Mucosa of stomach (tissue), 1 donor: ENCODE measurements at regions not wholly inside any gene's neighbourhood (a gene's known extent, or its start where the extent isn't known, plus 50 kb on each side); places are given as distances from the start of the nearest gene placed in this dataset.

Experiments used
- H3K27me3 ChIP-seq: one replicate; pipeline ENCODE4 v1.7.0; 2013; ENCODE audit warnings: mild to moderate bottlenecking, low read length; ENCODE audit not compliant: control insufficient read depth, insufficient read depth
- H3K36me3 ChIP-seq: one replicate; pipeline ENCODE4 v1.7.0; 2013; ENCODE audit warnings: low read length; ENCODE audit not compliant: control insufficient read depth, insufficient read depth
- H3K4me1 ChIP-seq: one replicate; pipeline ENCODE4 v1.7.0; 2013; ENCODE audit warnings: mild to moderate bottlenecking, low read length; ENCODE audit not compliant: control insufficient read depth, insufficient read depth
- H3K4me3 ChIP-seq: one replicate; pipeline ENCODE4 v1.7.0; 2013; ENCODE audit warnings: low read length
- H3K9ac ChIP-seq: one replicate; pipeline ENCODE4 v1.7.0; 2013; ENCODE audit warnings: mild to moderate bottlenecking, low read length, moderate library complexity
- H3K9me3 ChIP-seq: one replicate; pipeline ENCODE4 v1.7.0; 2013; ENCODE audit warnings: mild to moderate bottlenecking, low read length, moderate library complexity; ENCODE audit not compliant: control insufficient read depth
- donor health status: Pancreatic carcinoma.

DNA sequence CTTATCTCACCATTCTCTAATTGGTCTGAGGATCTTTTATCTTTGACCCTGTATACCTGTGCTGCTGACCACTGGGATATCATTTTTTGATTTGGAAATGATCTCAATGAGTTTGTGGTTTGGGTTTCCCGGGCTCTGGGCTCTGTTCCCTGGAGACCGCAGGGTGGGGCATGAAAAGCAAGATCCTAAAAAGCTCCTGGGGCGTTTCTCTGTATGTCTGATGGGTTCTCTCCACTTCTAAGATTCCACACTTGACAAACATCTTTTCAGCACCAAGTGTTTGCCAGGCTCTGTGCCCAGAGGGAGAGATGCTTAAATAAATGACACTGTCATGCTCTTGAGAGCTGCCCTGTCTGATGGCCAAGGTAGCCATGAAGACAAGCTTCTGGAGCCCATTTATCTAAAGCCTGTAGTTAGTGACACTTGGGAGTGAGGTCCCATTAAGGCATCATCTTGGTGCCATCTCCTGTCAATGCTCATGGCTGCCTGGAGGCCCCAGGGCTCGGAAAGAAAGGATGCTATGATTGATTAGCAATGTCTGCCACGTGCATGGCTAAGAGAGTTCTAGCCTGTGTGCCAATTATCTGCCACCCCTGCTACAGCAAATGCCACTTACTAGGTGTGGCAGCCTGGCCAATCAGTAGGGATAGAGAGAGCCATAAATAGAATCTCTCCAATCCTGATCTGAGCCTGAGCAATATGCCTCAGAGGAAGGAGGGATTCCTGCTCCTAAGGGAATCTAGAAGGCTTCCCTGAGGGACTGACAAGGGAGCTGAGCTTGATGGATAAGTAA is 531.6 kb downstream of the MN1 start:
- H3K9me3 ChIP-seq = no peaks in the 10 kb centered on the region
- no peak overlapping the region for H3K4me3 ChIP-seq
- H3K36me3 ChIP-seq = no peaks in the 10 kb centered on the region
- peaks cover 4% of the 10 kb centered on the region for H3K27me3 ChIP-seq
- no peaks in the 10 kb centered on the region for H3K4me1 ChIP-seq
- no peak overlapping the region for H3K9ac ChIP-seq

DNA sequence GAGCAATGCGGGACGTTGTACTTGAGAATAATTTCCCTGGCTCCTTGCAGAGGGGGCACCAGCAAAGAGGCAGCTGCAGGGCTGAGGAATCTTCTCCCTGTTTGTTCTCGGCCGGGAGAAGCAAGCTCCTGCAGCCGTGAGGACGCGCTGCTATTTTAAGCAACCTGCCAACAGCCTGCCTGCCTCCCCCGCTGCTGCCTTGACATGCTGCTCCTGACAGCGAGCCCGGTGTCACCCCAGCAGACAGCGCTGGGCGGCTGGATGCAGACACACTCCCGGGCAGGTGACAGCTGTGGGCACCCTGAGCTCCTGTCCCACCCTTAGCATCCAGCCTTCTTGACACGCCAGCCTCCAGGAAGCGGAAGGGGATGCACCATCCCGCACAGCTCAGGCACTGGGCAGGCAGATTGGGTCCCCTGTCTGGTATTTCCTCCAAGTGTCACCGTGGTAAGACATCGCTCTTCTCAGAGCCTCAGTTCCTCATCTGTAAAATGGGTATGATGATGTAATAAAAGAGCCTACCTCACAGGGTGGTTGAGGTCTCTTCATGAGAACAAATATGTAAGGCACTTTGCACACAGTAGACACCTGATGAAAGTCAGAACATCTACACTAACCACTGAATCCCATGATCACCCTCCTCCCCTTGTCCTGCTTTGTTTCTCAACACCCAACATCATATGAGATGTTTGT is 530.6 kb downstream of the MN1 start:
- H3K4me1 ChIP-seq = no peaks in the 10 kb centered on the region
- no peak overlapping the region for H3K4me3 ChIP-seq
- peaks cover 4% of the 10 kb centered on the region for H3K27me3 ChIP-seq
- no peaks in the 10 kb centered on the region for H3K36me3 ChIP-seq
- H3K9me3 ChIP-seq = no peaks in the 10 kb centered on the region
- no peak overlapping the region for H3K9ac ChIP-seq

DNA sequence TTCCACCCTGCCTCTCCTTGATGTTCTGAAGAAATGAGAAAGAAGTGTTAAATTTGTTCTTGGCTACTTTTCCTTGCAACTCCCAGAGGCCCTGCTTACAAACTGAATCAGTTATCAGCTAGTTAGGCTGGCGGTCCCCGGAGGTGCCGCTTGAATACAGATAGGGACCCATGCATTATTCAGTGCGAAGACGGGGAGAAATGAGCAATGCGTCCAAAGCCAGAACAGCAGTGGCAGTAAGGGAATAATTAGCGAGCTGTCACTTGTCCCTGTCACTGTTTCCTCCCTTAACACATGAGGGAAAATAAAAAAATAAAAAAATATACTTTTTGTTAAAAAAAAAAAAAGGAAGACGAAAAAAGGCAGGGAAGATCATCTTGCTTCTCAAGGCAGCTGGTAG is 528.1 kb downstream of the MN1 start:
- no peak overlapping the region for H3K4me3 ChIP-seq
- no peaks in the 10 kb centered on the region for H3K36me3 ChIP-seq
- H3K9me3 ChIP-seq = no peaks in the 10 kb centered on the region
- H3K27me3 ChIP-seq = peaks cover 4% of the 10 kb centered on the region
- no peaks in the 10 kb centered on the region for H3K4me1 ChIP-seq
- H3K9ac ChIP-seq = no peak overlapping the region

DNA sequence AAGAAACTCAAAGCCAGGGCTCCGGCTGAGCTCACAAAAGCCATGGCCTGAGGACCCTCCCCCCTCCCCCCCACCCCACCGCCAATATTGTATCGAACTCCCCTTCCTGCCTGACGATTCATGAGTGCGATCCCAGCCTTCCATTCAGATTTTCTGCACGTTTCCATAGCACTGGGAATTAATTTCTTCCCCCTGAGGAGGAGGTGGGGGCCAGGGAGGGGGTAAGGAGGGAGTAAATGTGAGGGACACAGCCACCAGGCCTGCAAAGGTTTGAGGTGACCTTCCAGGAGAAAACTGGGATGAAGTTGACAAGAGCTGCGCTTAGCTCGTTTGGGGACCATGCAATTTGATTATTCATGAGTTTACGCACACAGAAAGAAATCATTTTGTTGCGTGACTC is 527.7 kb downstream of the MN1 start:
- Histone ChIP-seq H3K36me3 (no peaks in the 10 kb centered on the region), H3K9me3 (no peaks in the 10 kb centered on the region)

DNA sequence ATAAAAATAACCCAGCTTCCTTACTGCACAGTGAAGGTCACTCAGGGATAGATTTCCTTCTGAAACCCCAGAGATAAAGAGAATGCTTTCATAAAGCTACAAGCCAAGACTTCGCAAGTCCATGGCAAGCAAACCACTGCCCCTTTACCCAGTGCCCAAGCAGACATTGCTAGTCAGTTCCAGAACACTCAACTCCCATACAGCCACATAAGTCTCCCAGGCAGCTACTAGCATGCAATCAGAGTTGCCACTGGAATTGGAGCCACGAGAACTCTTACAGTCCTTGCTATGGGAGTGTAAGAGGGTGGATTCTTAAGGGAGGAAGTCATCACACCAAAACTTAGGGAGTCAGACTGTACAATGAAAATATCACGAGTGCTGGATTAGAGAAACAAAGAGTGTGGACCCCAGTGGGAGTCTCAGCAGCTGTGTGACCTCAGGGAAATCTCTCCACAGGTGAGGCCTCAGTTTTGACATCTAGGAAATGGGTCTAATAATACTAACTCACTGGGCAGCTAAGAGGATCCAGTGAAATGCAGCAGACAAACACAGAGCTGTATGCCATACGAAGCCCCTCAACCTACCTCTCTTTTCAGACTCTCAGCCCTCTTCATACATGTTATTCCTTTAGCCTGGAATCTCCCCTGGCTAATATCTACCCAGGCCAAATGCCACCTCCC is 526.6 kb downstream of the MN1 start:
- Histone ChIP-seq H3K36me3 (no peaks in the 10 kb centered on the region), H3K9me3 (no peaks in the 10 kb centered on the region), H3K4me3 (no peak overlapping the region), H3K4me1 (no peaks in the 10 kb centered on the region), H3K27me3 (peaks cover 4% of the 10 kb centered on the region), H3K9ac (no peak overlapping the region)

More for the DNA sequence above, 527.7 kb downstream of the MN1 start:
- H3K4me3 ChIP-seq = no peak overlapping the region
- H3K9ac ChIP-seq = no peak overlapping the region
- peaks cover 4% of the 10 kb centered on the region for H3K27me3 ChIP-seq
- no peaks in the 10 kb centered on the region for H3K4me1 ChIP-seq

DNA sequence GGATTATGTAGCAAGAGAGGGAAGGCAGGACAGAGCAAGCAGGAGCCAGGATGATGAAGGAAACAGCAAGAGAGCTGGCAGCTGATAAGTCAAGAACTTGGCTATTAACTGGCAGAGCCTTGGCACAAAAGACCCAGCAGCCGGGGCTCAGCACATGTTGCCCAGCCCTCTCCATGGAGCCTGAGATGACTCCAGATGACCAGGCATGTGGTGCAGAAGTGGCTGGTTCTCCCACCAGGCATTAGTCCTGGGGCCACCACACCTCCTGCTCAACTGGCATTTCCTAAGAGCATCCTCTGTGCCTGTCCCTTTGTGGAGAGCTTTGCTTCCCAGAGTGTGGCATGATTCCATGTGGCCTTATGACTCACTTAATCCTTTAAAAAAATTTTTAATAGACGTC is 522.6 kb downstream of the MN1 start:
- H3K27me3 ChIP-seq = no peaks in the 10 kb centered on the region

GRCh38 chr22:27283240-27283639 is 518.3 kb downstream of the MN1 start:
- Histone ChIP-seq H3K9ac (no peak overlapping the region), H3K9me3 (no peaks in the 10 kb centered on the region), H3K27me3 (peaks cover 3% of the 10 kb centered on the region), H3K36me3 (no peaks in the 10 kb centered on the region), H3K4me3 (no peak overlapping the region), H3K4me1 (no peaks in the 10 kb centered on the region)

More for the DNA sequence above, 522.6 kb downstream of the MN1 start:
- Histone ChIP-seq H3K9ac (no peak overlapping the region), H3K9me3 (no peaks in the 10 kb centered on the region), H3K36me3 (no peaks in the 10 kb centered on the region), H3K4me3 (no peak overlapping the region), H3K4me1 (no peaks in the 10 kb centered on the region)

DNA sequence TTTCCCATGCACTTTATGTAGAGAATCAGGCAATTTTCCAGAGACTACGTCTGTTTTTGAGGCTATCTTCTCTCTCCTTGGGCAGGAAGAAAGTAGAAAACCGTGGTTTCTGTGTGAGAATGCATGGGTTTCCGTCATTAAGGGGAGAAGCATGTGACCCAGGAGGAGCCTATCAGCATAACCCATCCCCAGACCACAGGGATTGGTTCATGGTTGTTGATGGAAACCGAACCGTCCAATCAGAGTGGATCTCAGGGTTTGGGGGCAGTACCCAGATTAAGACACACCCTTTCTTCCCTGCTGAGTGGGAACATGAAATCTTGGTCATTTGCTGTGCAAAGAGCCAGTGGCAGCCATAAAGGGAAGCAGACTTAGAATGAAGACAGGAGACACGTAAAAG is 517.8 kb downstream of the MN1 start:
- no peaks in the 10 kb centered on the region for H3K9me3 ChIP-seq
- H3K36me3 ChIP-seq = no peaks in the 10 kb centered on the region
- no peak overlapping the region for H3K9ac ChIP-seq
- peaks cover 3% of the 10 kb centered on the region for H3K27me3 ChIP-seq
- H3K4me3 ChIP-seq = no peak overlapping the region
- H3K4me1 ChIP-seq = no peaks in the 10 kb centered on the region

GRCh38 chr22:27284324-27284723 is 517.2 kb downstream of the MN1 start:
- Histone ChIP-seq H3K9ac (no peak overlapping the region), H3K4me1 (no peaks in the 10 kb centered on the region), H3K9me3 (no peaks in the 10 kb centered on the region), H3K27me3 (peaks cover 3% of the 10 kb centered on the region), H3K36me3 (no peaks in the 10 kb centered on the region), H3K4me3 (no peak overlapping the region)

DNA sequence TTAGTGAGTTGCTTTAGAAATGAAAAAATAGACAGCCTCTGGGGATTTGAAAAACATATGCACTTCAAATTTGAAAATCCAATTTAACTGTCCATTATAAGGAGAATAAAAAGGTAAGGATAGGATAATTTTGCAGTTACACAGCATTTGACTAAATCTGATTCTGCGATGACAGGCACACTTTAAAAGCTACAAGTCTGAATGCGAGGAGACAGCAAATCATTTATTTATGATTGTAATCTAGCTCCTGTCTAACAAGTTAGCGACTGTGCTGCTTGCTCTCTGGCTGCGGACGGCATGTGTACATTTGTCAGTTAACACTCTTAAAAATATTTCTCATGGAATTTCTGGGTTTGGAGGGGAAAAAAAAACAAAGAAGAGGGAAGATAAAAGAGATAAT is 514.8 kb downstream of the MN1 start:
- H3K9ac ChIP-seq = no peak overlapping the region
- H3K36me3 ChIP-seq = no peaks in the 10 kb centered on the region
- H3K27me3 ChIP-seq = peaks cover 3% of the 10 kb centered on the region
- H3K4me1 ChIP-seq = no peaks in the 10 kb centered on the region
- H3K4me3 ChIP-seq = no peak overlapping the region
- H3K9me3 ChIP-seq = no peaks in the 10 kb centered on the region

GRCh38 chr22:27292542-27293299 is 508.8 kb downstream of the MN1 start:
- Histone ChIP-seq H3K4me1 (no peaks in the 10 kb centered on the region), H3K9ac (no peak overlapping the region), H3K4me3 (no peak overlapping the region), H3K27me3 (peaks cover 33% of the 10 kb centered on the region), H3K36me3 (no peaks in the 10 kb centered on the region), H3K9me3 (no peaks in the 10 kb centered on the region)
